Fibroblast of lung (primary cell): ENCODE measurements at regions not wholly inside any gene's neighbourhood (a gene's known extent, or its start where the extent isn't known, plus 50 kb on each side); places are given as distances from the start of the nearest gene placed in this dataset.

ENCODE experiments used
- EZH2 ChIP-seq: IDR thresholded peaks from 2 replicates; pipeline ENCODE4 v1.5.1; 2012; ENCODE audit warnings: low read length, control low read depth, mild to moderate bottlenecking; ENCODE audit errors: missing control alignments
- TF ChIP-seq, protein P1 (sequence below), 2 donors: IDR thresholded peaks in 1 of 2; conservative IDR thresholded peaks in 1 of 2; 1 replicate in 1 of 2; 2 replicates in 1 of 2; pipeline ENCODE4 v1.5.1; 2011 to 2012; ENCODE audit warnings: low read length in 2 of 2, control low read depth in 1 of 2, inconsistent platforms in 1 of 2, low read depth in 1 of 2, mild to moderate bottlenecking in 1 of 2

GRCh38 chr9:75570538-75570937 is 319.9 kb upstream of the PCSK5 start:
- TF ChIP-seq, protein P1, sequence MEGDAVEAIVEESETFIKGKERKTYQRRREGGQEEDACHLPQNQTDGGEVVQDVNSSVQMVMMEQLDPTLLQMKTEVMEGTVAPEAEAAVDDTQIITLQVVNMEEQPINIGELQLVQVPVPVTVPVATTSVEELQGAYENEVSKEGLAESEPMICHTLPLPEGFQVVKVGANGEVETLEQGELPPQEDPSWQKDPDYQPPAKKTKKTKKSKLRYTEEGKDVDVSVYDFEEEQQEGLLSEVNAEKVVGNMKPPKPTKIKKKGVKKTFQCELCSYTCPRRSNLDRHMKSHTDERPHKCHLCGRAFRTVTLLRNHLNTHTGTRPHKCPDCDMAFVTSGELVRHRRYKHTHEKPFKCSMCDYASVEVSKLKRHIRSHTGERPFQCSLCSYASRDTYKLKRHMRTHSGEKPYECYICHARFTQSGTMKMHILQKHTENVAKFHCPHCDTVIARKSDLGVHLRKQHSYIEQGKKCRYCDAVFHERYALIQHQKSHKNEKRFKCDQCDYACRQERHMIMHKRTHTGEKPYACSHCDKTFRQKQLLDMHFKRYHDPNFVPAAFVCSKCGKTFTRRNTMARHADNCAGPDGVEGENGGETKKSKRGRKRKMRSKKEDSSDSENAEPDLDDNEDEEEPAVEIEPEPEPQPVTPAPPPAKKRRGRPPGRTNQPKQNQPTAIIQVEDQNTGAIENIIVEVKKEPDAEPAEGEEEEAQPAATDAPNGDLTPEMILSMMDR (conservative IDR thresholded peaks at IDR 0.05 in 1 of 2, IDR thresholded peaks at IDR 0.05 in 1 of 2; ENCODE audit: low read depth in 1 of 2, low read length in 2 of 2), result no peak
- no peak for TF ChIP-seq EZH2
